ENCODE measurements at regions not wholly inside any gene's neighbourhood (a gene's known extent, or its start where the extent isn't known, plus 50 kb on each side); places are given as distances from the start of the nearest gene placed in this dataset.

GRCh38 chr13:40292108-40292507 is 374.3 kb downstream of the FOXO1 start:
- no peaks in the 10 kb centered on the region for H3K79me2 ChIP-seq (ENCODE audit: control insufficient read depth, insufficient read depth, low read length)
- in situ Hi-C loops (cut with MboI), result no loop called here
- ATAC-seq (no peak), DNase-seq (ENCODE audit: low read depth, low spot score) (no peak), FAIRE-seq (no peak)
- RAD21 ChIA-PET (ENCODE audit: unreplicated experiment), result no interaction called here
- no peaks in the 10 kb centered on the region for H3K27me3 ChIP-seq (replicated peaks in 1 of 2; ENCODE audit: control insufficient read depth in 2 of 2, insufficient read depth in 2 of 2, low read length in 1 of 2)
- H4K20me1 ChIP-seq (ENCODE audit: control insufficient read depth, insufficient read depth), result no peaks in the 10 kb centered on the region
- H3K4me1 ChIP-seq (ENCODE audit: control insufficient read depth, insufficient read depth, low read length), result no peaks in the 10 kb centered on the region
- no peak overlapping the region for H3K9ac ChIP-seq (ENCODE audit: control insufficient read depth, insufficient read depth, low read length)
- H3K4me2 ChIP-seq (ENCODE audit: control insufficient read depth, insufficient read depth), result no peak overlapping the region
- no peaks in the 10 kb centered on the region; the same call in 2 of the 3 replicates for H3K9me3 ChIP-seq (replicated peaks; ENCODE audit: control insufficient read depth, insufficient read depth, low read length)
- CTCF ChIA-PET, result no interaction called here
- H3K4me3 ChIP-seq, result no peak overlapping the region
- 56% methylated on average over 5 of the region's 5 CpGs for WGBS (ENCODE audit: insufficient coverage, insufficient replicate concordance, low lambda C conversion rate, missing lambda C conversion rate)
- SMC1A ChIA-PET (ENCODE audit: uncharacterized antibody, unreplicated experiment), result no interaction called here
- POLR2A ChIA-PET, result no interaction called here
- no peak overlapping the region for H2AFZ ChIP-seq (ENCODE audit: control insufficient read depth, low read depth, low read length)
- H3K36me3 ChIP-seq (ENCODE audit: control insufficient read depth in 2 of 2, insufficient read depth in 2 of 2, low read length in 1 of 2), result no peaks in the 10 kb centered on the region
- intact Hi-C loops (cut with micrococcal nuclease; ENCODE audit: unreplicated experiment), result no loop called here
- H3K27ac ChIP-seq (ENCODE audit: control insufficient read depth, insufficient read depth), result no peak overlapping the region
- TF ChIP-seq ETV6 (conservative IDR thresholded peaks at IDR 0.05 in 1 of 2, IDR thresholded peaks at IDR 0.05 in 1 of 2; ENCODE audit: borderline replicate concordance in 1 of 2, low read depth in 1 of 2), result no peak
- no peak for TF ChIP-seq WRNIP1 (IDR thresholded peaks at IDR 0.05; ENCODE audit: borderline replicate concordance, low read depth, low read length)
- TF ChIP-seq ZBTB11 (CRISPR knock-in tag; IDR thresholded peaks at IDR 0.05), result no peak
- no peak for TF ChIP-seq TCF7 (IDR thresholded peaks at IDR 0.05; ENCODE audit: borderline replicate concordance)
- no peak for TF ChIP-seq IKZF2 (IDR thresholded peaks at IDR 0.05)
- no peak for TF ChIP-seq SMAD1 (IDR thresholded peaks at IDR 0.05; ENCODE audit: low read depth, partially characterized antibody)
- no peak for TF ChIP-seq RAD51 (IDR thresholded peaks at IDR 0.05)
- no peak for TF ChIP-seq REST (IDR thresholded peaks at IDR 0.05; ENCODE audit: low read depth, low read length)
- no peak for TF ChIP-seq BMI1 (IDR thresholded peaks at IDR 0.05; ENCODE audit: borderline replicate concordance)
- TF ChIP-seq NR2C2 (IDR thresholded peaks at IDR 0.05; ENCODE audit: borderline replicate concordance, control insufficient read depth, insufficient read length, low read depth), result no peak
- no TSS peak for BruUV-seq (replicated peaks)
